Keratinocyte (primary cell): ENCODE measurements at regions not wholly inside any gene's neighbourhood (a gene's known extent, or its start where the extent isn't known, plus 50 kb on each side); places are given as distances from the start of the nearest gene placed in this dataset.

Experiments
- DNase-seq: peaks from one replicate; pipeline ENCODE4 v3.0.0-alpha.2; 2011; ENCODE audit warnings: low read depth, missing footprints, low spot score
- FAIRE-seq: peaks from 2 replicates; lab custom pipeline; 2011; peaks lifted over from hg19 to GRCh38; lab: Jason Lieb, UNC
- H2AFZ ChIP-seq: 2 replicates; pipeline ENCODE4 v1.6.0; 2012; ENCODE audit warnings: low read length, control low read depth, inconsistent platforms; ENCODE audit not compliant: control insufficient read depth
- H3K27ac ChIP-seq: 2 replicates; pipeline ENCODE4 v1.5.1; 2011; ENCODE audit warnings: low read length; ENCODE audit not compliant: control insufficient read depth, insufficient read depth
- H3K27me3 ChIP-seq: 3 replicates; pipeline ENCODE4 v1.6.0; 2011; ENCODE audit warnings: low read length; ENCODE audit not compliant: control insufficient read depth, insufficient read depth; ENCODE audit errors: extremely low read depth
- H3K36me3 ChIP-seq, 2 experiments: 2 replicates in 1 of 2; 3 replicates in 1 of 2; pipeline ENCODE4 v1.5.1; 2011; ENCODE audit warnings: low read length in 2 of 2, mild to moderate bottlenecking in 1 of 2; ENCODE audit not compliant: control insufficient read depth in 2 of 2, insufficient read depth in 2 of 2; ENCODE audit errors: extremely low read depth in 1 of 2
- H3K4me1 ChIP-seq: 3 replicates; pipeline ENCODE4 v1.5.1; 2011; ENCODE audit warnings: low read length; ENCODE audit not compliant: control insufficient read depth, insufficient read depth; ENCODE audit errors: extremely low read depth
- H3K4me2 ChIP-seq: 3 replicates; pipeline ENCODE4 v1.6.0; 2011; ENCODE audit warnings: low read depth, low read length; ENCODE audit not compliant: control insufficient read depth, insufficient read depth; ENCODE audit errors: extremely low read depth
- H3K4me3 ChIP-seq, 3 experiments: fragments of 200-600 bp in 1 of 3; sonication (generic) in 1 of 3; 2 replicates in 2 of 3; 3 replicates in 1 of 3; pipeline ENCODE4 v1.5.1; 2011 to 2016; ENCODE audit warnings: low read length in 3 of 3, mild to moderate bottlenecking in 3 of 3, control low read depth in 2 of 3, inconsistent platforms in 1 of 3, low read depth in 1 of 3, mixed read lengths in 1 of 3, mixed run types in 1 of 3, moderate library complexity in 1 of 3; ENCODE audit not compliant: control insufficient read depth in 2 of 3, insufficient read depth in 2 of 3; ENCODE audit errors: extremely low read depth in 1 of 3
- H3K79me2 ChIP-seq: 2 replicates; pipeline ENCODE4 v1.6.0; 2012; ENCODE audit warnings: low read length; ENCODE audit not compliant: control insufficient read depth, insufficient read depth
- H3K9ac ChIP-seq: 3 replicates; pipeline ENCODE4 v1.6.0; 2011; ENCODE audit warnings: low read length; ENCODE audit not compliant: control insufficient read depth, insufficient read depth; ENCODE audit errors: extremely low read depth
- H3K9me1 ChIP-seq: 3 replicates; pipeline ENCODE4 v1.6.0; 2011; ENCODE audit warnings: low read length; ENCODE audit not compliant: control insufficient read depth, insufficient read depth; ENCODE audit errors: extremely low read depth
- H3K9me3 ChIP-seq: 2 replicates; pipeline ENCODE4 v1.5.1; 2012; ENCODE audit warnings: low read depth, low read length; ENCODE audit not compliant: control insufficient read depth
- H4K20me1 ChIP-seq: 3 replicates; pipeline ENCODE4 v1.6.0; 2011; ENCODE audit warnings: low read length; ENCODE audit not compliant: control insufficient read depth, insufficient read depth; ENCODE audit errors: extremely low read depth
- CTCF ChIP-seq, 3 experiments: IDR thresholded peaks in 1 of 3; conservative IDR thresholded peaks in 1 of 3; optimal IDR thresholded peaks in 1 of 3; 2 replicates in 2 of 3; 3 replicates in 1 of 3; pipeline versions ENCODE3 to v1.5.1; 2011; ENCODE audit warnings: low read length in 3 of 3, mild to moderate bottlenecking in 3 of 3, moderate library complexity in 2 of 3, control low read depth in 1 of 3, inconsistent platforms in 1 of 3; ENCODE audit not compliant: insufficient read depth in 2 of 3; ENCODE audit errors: extremely low read depth in 1 of 3
- EZH2 ChIP-seq: IDR thresholded peaks from one replicate; pipeline ENCODE4 v1.6.1; 2012; ENCODE audit warnings: inconsistent platforms, mild to moderate bottlenecking, low read length, moderate library complexity
- dilution Hi-C: fragments of 300-500 bp; cut with MboI; formaldehyde crosslinking; loops from one replicate; pipeline ENCODE4 v1.7.0; 2020; ENCODE audit warnings: low sequenced_read_pairs; ENCODE audit not compliant: extremely low pct_ligation_motif_present

DNA sequence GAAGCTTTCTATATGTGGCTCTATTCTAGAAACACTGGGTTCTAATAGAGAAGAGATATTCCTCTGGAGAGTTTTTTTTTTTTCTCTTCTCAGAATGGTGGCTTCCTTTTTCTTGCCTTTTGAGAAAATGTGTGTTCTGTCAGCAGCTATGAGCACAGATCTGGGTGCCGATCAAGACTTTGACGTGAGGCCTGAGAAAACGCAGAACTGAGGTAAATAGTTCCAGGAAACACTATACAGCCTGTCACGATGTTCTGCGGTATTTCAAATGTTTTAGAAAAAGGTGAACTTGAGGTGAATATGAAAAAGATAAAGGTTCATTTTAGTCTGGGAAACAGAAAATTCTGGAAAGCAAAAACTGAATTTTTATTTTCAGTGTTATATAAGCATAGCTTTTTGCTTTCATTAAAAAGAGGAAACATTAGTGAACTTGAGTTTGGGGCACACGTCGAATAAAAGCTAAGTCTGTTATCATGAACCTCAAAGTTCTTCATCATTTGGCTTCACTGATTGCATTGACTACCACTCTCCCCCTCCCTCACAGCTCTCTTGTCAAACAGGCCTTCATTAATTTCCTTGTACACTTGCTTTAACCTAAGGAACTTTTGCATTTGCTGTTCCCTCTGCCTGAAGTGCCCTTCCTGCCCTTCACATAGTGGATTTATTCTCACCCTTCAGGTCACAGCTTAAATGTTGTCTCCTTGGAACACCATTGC lies 265.1 kb downstream of the NFKBIZ start:
- no peak for DNase-seq
- TF ChIP-seq EZH2 (no peak), CTCF (optimal IDR thresholded peaks at IDR 0.05 in 1 of 3, IDR thresholded peaks at IDR 0.05 in 1 of 3, conservative IDR thresholded peaks at IDR 0.05 in 1 of 3; ENCODE audit: extremely low read depth in 1 of 3, insufficient read depth in 2 of 3, low read length in 3 of 3) (no peak)
- peak; percentile 52 for FAIRE-seq
- H3K4me1 ChIP-seq, result no peaks in the 10 kb centered on the region
- H2AFZ ChIP-seq, result no peak overlapping the region
- H3K9me1 ChIP-seq, result no peaks in the 10 kb centered on the region
- H3K27me3 ChIP-seq, result no peaks in the 10 kb centered on the region
- no peaks in the 10 kb centered on the region for H3K36me3 ChIP-seq
- H3K79me2 ChIP-seq, result no peaks in the 10 kb centered on the region
- H3K9me3 ChIP-seq, result no peaks in the 10 kb centered on the region
- H3K9ac ChIP-seq, result no peak overlapping the region
- H3K4me3 ChIP-seq, result no peak overlapping the region
- H3K4me2 ChIP-seq, result no peak overlapping the region
- dilution Hi-C loops, result no loop called here
- H4K20me1 ChIP-seq, result no peaks in the 10 kb centered on the region
- no peak overlapping the region for H3K27ac ChIP-seq

DNA sequence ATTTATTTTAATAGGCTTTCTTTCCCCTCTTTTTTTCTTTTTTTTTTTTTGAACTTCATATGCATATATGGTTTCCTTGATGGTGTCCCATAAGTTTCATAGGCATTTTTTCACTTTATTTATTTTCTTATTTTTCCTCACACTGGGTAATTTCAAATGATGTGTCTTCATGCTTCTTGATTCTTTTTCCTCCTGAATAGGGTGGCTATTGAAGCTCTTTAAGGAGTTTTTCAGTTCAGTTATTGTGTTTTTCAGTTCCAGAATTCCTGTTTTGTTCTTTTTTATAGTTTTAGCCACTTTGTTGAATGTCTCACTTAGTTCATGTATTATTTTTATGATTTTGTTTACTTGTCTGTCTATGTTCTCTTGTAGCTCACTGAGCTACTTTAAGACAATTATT lies 273.2 kb downstream of the NFKBIZ start:
- no peak overlapping the region for H3K27ac ChIP-seq
- H3K4me3 ChIP-seq, result no peak overlapping the region
- DNase-seq, result no peak
- H3K4me1 ChIP-seq, result peaks cover 21% of the 10 kb centered on the region
- no peaks in the 10 kb centered on the region for H3K36me3 ChIP-seq
- no peaks in the 10 kb centered on the region for H4K20me1 ChIP-seq
- no peak overlapping the region for H3K9ac ChIP-seq
- H3K9me3 ChIP-seq, result no peaks in the 10 kb centered on the region
- no peaks in the 10 kb centered on the region for H3K27me3 ChIP-seq
- H3K9me1 ChIP-seq, result no peaks in the 10 kb centered on the region
- TF ChIP-seq CTCF (optimal IDR thresholded peaks at IDR 0.05 in 1 of 3, IDR thresholded peaks at IDR 0.05 in 1 of 3, conservative IDR thresholded peaks at IDR 0.05 in 1 of 3; ENCODE audit: extremely low read depth in 1 of 3, insufficient read depth in 2 of 3, low read length in 3 of 3), result no peak
- TF ChIP-seq EZH2, result no peak
- H3K79me2 ChIP-seq, result no peaks in the 10 kb centered on the region
- no peak overlapping the region for H3K4me2 ChIP-seq
- FAIRE-seq, result no peak
- dilution Hi-C loops, result no loop called here
- no peak overlapping the region for H2AFZ ChIP-seq
